Esophagus mucosa (tissue), 1 donor: ENCODE measurements at regions not wholly inside any gene's neighbourhood (a gene's known extent, or its start where the extent isn't known, plus 50 kb on each side); places are given as distances from the start of the nearest gene placed in this dataset.
"Not testable (repeated sequence)": the region's sequence is repeated elsewhere in the genome, so short reads cannot be mapped to it uniquely, and the experiment has no call there.

Source experiments
- ATAC-seq: fragments of 200-7000 bp; cut with Tn5 transposase; one replicate; pipeline ENCODE4 v1.9.1; 2020
- donor health status: DM: yes; HTN: yes; CAD: no.

- ATAC-seq = no peak
Measured at GRCh38 chr4:177809791-177810190, 367.6 kb upstream of the AGA start.

- no peak for ATAC-seq
Measured at GRCh38 chr4:177810220-177810619, 368.0 kb upstream of the AGA start.

GRCh38 chr4:177818392-177818791 lies 376.2 kb upstream of the AGA start:
- ATAC-seq = not testable (repeated sequence)

- no peak for ATAC-seq
Measured at GRCh38 chr4:177826973-177827372, 384.7 kb upstream of the AGA start.

GRCh38 chr4:177841258-177841657 lies 399.0 kb upstream of the AGA start:
- no peak for ATAC-seq

GRCh38 chr4:177853229-177853628 lies 411.0 kb upstream of the AGA start:
- ATAC-seq = no peak

GRCh38 chr4:177855507-177856197 lies 413.4 kb upstream of the AGA start:
- ATAC-seq = no peak

- no peak for ATAC-seq
Measured at GRCh38 chr4:177860171-177860570, 417.9 kb upstream of the AGA start.

GRCh38 chr4:177861551-177862094 lies 419.4 kb upstream of the AGA start:
- no peak for ATAC-seq

GRCh38 chr4:177862541-177863176 lies 420.4 kb upstream of the AGA start:
- no peak for ATAC-seq

GRCh38 chr4:177879851-177880250 lies 437.6 kb upstream of the AGA start:
- no peak for ATAC-seq

GRCh38 chr4:177895136-177895535 lies 452.9 kb upstream of the AGA start:
- ATAC-seq = no peak

GRCh38 chr4:177901786-177902185 lies 459.5 kb upstream of the AGA start:
- no peak for ATAC-seq

- no peak for ATAC-seq
Measured at GRCh38 chr4:177902386-177902785, 460.1 kb upstream of the AGA start.

- no peak for ATAC-seq
Measured at GRCh38 chr4:177907736-177908424, 465.6 kb upstream of the AGA start.

- ATAC-seq = no peak
Measured at GRCh38 chr4:177921715-177922114, 479.5 kb upstream of the AGA start.

- no peak for ATAC-seq
Measured at GRCh38 chr4:177923888-177924287, 481.7 kb upstream of the AGA start.

- ATAC-seq = no peak
Measured at GRCh38 chr4:177937041-177937440, 494.8 kb upstream of the AGA start.

GRCh38 chr4:177938226-177938625 lies 496.0 kb upstream of the AGA start:
- no peak for ATAC-seq

- ATAC-seq = no peak
Measured at GRCh38 chr4:177945268-177945667, 503.0 kb upstream of the AGA start.

GRCh38 chr4:177947607-177948006 lies 505.4 kb upstream of the AGA start:
- no peak for ATAC-seq

- ATAC-seq = no peak
Measured at GRCh38 chr4:177948853-177949252, 506.6 kb upstream of the AGA start.

GRCh38 chr4:177951026-177951425 lies 508.8 kb upstream of the AGA start:
- no peak for ATAC-seq

GRCh38 chr4:177952723-177953122 lies 510.5 kb upstream of the AGA start:
- no peak for ATAC-seq
